ENCODE measurements at regions not wholly inside any gene's neighbourhood (a gene's known extent, or its start where the extent isn't known, plus 50 kb on each side); places are given as distances from the start of the nearest gene placed in this dataset.
"Not testable (repeated sequence)": the region's sequence is repeated elsewhere in the genome, so short reads cannot be mapped to it uniquely, and the experiment has no call there.

GRCh38 chr12:46896680-46897079, 70.9 kb upstream of the SLC38A4 start:
- H3K36me3 ChIP-seq (ENCODE audit: insufficient read depth, low read length): no peaks in the 10 kb centered on the region
- TF ChIP-seq EZH2 (IDR thresholded peaks at IDR 0.05) (no peak), FOXP2 (optimal IDR thresholded peaks at IDR 0.05; ENCODE audit: control extremely low read depth, extremely low read length, insufficient read depth) (no peak), POLR2AphosphoS5 (IDR thresholded peaks at IDR 0.05; ENCODE audit: borderline replicate concordance, low read depth, low read length) (no peak)
- DNase-seq (ENCODE audit: low read depth, low spot score): no peak
- no peak overlapping the region for H3K27ac ChIP-seq
- no peak overlapping the region for H3K4me3 ChIP-seq
- no peak overlapping the region for H3K9ac ChIP-seq (ENCODE audit: insufficient read length)
- no peaks in the 10 kb centered on the region for H3K9me3 ChIP-seq (ENCODE audit: low read depth, low read length)

DNA sequence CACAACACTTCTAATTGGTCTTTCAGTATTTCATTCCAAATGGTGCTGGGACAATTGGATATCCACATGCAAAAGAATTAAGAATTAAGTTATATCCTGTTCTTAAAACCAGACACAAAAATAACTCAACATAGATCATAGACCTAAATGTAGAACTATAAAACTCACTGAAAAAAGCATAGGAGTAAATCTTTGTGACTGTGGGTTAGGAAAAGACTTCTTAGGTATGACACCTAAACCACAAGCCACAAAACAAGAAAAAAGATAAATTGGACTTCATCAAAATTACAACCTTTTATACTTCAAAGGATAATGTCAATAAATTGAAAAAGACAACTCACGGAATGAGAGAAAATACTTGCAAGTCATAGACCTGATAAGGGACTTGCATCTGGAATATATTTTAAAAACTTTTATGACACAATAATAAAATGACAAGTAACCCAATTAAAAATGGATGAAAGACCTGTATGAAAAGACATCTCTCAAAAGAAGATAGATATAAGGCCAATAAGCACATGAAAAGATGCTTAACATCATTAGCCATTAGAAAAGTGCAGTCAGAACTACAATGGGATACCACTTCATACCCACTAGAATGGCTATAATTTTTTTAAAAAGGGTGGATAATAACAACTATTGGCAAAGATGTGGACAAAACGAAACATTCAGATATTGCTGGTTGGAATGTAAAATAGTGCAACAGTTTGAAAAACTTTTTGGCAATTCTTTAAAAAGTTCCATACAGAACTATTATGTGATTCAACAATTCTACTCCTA, 72.5 kb upstream of the SLC38A4 start:
- TF ChIP-seq FOXP2 (optimal IDR thresholded peaks at IDR 0.05; ENCODE audit: control extremely low read depth, extremely low read length, insufficient read depth) (no peak), EZH2 (IDR thresholded peaks at IDR 0.05) (no peak), POLR2AphosphoS5 (IDR thresholded peaks at IDR 0.05; ENCODE audit: borderline replicate concordance, low read depth, low read length) (no peak)

DNA sequence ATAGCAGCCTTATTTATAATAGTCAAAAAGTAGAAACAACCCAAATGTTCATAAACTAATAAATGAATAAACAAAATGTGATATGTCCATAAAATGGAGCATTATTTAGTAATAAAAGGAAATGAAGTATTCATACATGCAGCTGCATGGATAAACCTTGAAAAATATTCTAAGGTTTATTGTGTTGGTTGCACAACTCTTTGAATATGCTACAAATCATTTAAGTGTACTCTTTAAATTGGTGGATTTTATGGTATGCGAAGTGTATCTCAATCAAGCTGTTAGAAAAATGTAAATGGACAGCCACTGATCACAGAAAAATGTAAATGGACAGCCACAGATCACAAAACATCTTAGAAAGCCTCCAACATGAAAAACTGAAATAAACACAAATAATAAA, 73.2 kb upstream of the SLC38A4 start:
- H3K9me3 ChIP-seq (ENCODE audit: low read depth, low read length): no peaks in the 10 kb centered on the region
- no peak overlapping the region for H3K27ac ChIP-seq
- no peak for DNase-seq (ENCODE audit: low read depth, low spot score)
- H3K4me3 ChIP-seq: no peak overlapping the region
- H3K36me3 ChIP-seq (ENCODE audit: insufficient read depth, low read length): no peaks in the 10 kb centered on the region
- TF ChIP-seq EZH2 (IDR thresholded peaks at IDR 0.05) (no peak), POLR2AphosphoS5 (IDR thresholded peaks at IDR 0.05; ENCODE audit: borderline replicate concordance, low read depth, low read length) (no peak), FOXP2 (optimal IDR thresholded peaks at IDR 0.05; ENCODE audit: control extremely low read depth, extremely low read length, insufficient read depth) (no peak)
- no peak overlapping the region for H3K9ac ChIP-seq (ENCODE audit: insufficient read length)

More for the DNA sequence above, 72.5 kb upstream of the SLC38A4 start:
- H3K4me3 ChIP-seq: no peak overlapping the region
- DNase-seq (ENCODE audit: low read depth, low spot score): no peak
- H3K27ac ChIP-seq: no peak overlapping the region
- H3K9ac ChIP-seq (ENCODE audit: insufficient read length): no peak overlapping the region
- no peaks in the 10 kb centered on the region for H3K9me3 ChIP-seq (ENCODE audit: low read depth, low read length)
- no peaks in the 10 kb centered on the region for H3K36me3 ChIP-seq (ENCODE audit: insufficient read depth, low read length)

- no peaks in the 10 kb centered on the region for H3K9me3 ChIP-seq (ENCODE audit: low read depth, low read length)
- DNase-seq (ENCODE audit: low read depth, low spot score): no peak
- no peak overlapping the region for H3K9ac ChIP-seq (ENCODE audit: insufficient read length)
- no peaks in the 10 kb centered on the region for H3K36me3 ChIP-seq (ENCODE audit: insufficient read depth, low read length)
- H3K27ac ChIP-seq: no peak overlapping the region
- H3K4me3 ChIP-seq: no peak overlapping the region
- TF ChIP-seq POLR2AphosphoS5 (IDR thresholded peaks at IDR 0.05; ENCODE audit: borderline replicate concordance, low read depth, low read length) (no peak), EZH2 (IDR thresholded peaks at IDR 0.05) (no peak), FOXP2 (optimal IDR thresholded peaks at IDR 0.05; ENCODE audit: control extremely low read depth, extremely low read length, insufficient read depth) (no peak)
These were observed 75.1 kb upstream of the SLC38A4 start for GRCh38 chr12:46900734-46901463.

DNA sequence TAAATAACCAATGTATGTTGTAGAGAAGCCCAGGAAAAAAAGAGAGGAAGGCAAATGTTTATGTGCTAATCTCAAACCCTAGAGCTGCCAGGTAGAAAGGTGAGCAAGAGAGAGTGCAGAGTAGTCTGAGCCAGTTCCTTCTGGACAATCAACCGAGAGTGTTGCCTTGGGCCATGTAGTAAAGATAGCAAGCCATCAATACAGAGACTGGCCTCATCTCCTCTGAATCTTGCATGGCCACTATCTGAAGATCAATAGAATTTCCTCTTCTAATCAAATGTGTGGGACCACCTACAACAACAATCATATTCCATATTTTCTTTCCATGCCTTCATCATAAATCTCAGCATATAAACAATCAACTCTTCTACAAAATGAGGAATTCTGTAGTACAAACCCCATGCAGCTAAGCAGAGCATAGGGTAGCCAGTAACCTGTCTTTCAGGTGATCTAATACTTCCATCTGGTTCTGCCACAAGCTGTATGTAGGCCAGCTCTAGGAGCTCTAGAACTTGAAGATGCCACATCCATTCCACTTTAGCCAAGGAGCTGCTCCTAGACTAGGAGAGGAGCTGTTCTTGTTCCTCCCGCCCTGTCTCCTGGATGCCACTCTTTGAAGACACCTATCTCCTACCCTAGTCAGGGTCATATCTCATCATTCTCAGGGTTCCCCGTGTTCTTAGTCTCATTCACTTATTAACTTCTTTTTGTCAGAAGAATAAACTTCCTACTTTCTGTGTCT, 75.8 kb upstream of the SLC38A4 start:
- Histone ChIP-seq H3K9ac (ENCODE audit: insufficient read length) (no peak overlapping the region), H3K27ac (no peak overlapping the region), H3K36me3 (ENCODE audit: insufficient read depth, low read length) (no peaks in the 10 kb centered on the region), H3K9me3 (ENCODE audit: low read depth, low read length) (no peaks in the 10 kb centered on the region), H3K4me3 (no peak overlapping the region)
- no peak for DNase-seq (ENCODE audit: low read depth, low spot score)
- TF ChIP-seq POLR2AphosphoS5 (IDR thresholded peaks at IDR 0.05; ENCODE audit: borderline replicate concordance, low read depth, low read length) (no peak), FOXP2 (optimal IDR thresholded peaks at IDR 0.05; ENCODE audit: control extremely low read depth, extremely low read length, insufficient read depth) (no peak), EZH2 (IDR thresholded peaks at IDR 0.05) (no peak)

GRCh38 chr12:46903058-46903457, 77.3 kb upstream of the SLC38A4 start:
- no peak overlapping the region for H3K4me3 ChIP-seq
- TF ChIP-seq POLR2AphosphoS5 (IDR thresholded peaks at IDR 0.05; ENCODE audit: borderline replicate concordance, low read depth, low read length) (no peak), EZH2 (IDR thresholded peaks at IDR 0.05) (no peak), FOXP2 (optimal IDR thresholded peaks at IDR 0.05; ENCODE audit: control extremely low read depth, extremely low read length, insufficient read depth) (no peak)
- H3K9me3 ChIP-seq (ENCODE audit: low read depth, low read length): no peaks in the 10 kb centered on the region
- no peak overlapping the region for H3K9ac ChIP-seq (ENCODE audit: insufficient read length)
- no peaks in the 10 kb centered on the region for H3K36me3 ChIP-seq (ENCODE audit: insufficient read depth, low read length)
- H3K27ac ChIP-seq: no peak overlapping the region
- DNase-seq (ENCODE audit: low read depth, low spot score): no peak

DNA sequence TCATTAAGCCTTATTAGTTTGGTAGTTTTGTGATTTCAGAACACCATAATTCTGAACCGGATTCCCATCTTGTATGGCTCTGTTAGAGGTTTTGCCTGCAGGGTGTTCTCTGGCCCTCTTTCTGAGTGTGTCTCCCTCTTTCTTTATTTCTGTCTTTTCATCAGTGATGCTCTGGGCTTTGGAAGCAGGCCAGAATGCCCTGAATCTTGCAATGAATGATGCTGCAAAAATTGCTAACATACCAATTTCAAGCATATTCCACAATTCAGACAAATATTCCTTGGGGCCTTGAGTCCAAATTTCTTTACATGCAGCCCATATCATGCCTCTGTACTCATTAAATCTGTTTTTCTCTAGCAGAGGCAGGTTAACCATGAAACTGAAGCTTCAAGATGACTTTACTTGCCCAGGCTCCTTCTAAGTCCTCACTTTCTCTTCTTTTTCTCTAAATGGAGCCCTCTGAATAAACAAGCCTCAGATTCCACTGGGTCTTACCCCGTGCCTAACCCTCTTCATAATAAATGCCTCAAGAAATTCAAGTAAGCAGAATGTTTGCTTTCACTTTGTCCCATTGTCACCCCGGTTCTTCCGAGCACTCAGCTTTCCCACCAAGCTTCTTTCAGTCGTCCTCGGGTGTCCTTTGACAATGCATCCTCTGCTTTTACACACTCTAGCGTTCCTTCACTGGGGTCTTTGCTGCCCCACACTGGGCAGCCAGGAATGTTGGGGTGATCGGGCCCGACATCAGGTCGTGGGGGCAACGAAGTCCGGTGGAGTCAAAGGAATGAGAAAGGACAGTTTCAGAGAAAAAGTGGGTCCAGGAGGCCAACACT, 78.8 kb upstream of the SLC38A4 start:
- TF ChIP-seq FOXP2 (optimal IDR thresholded peaks at IDR 0.05; ENCODE audit: control extremely low read depth, extremely low read length, insufficient read depth) (no peak), POLR2AphosphoS5 (IDR thresholded peaks at IDR 0.05; ENCODE audit: borderline replicate concordance, low read depth, low read length) (no peak), EZH2 (IDR thresholded peaks at IDR 0.05) (no peak)
- peak overlapping the region; percentile 94 for H3K27ac ChIP-seq

GRCh38 chr12:46905239-46905627, 79.4 kb upstream of the SLC38A4 start:
- Histone ChIP-seq H3K4me3 (peak overlapping the region; percentile 42), H3K9ac (ENCODE audit: insufficient read length) (peak overlapping the region; percentile 32)

More for the DNA sequence above, 78.8 kb upstream of the SLC38A4 start:
- Histone ChIP-seq H3K9ac (ENCODE audit: insufficient read length) (peak overlapping the region; percentile 32), H3K9me3 (ENCODE audit: low read depth, low read length) (no peaks in the 10 kb centered on the region), H3K4me3 (peak overlapping the region; percentile 42), H3K36me3 (ENCODE audit: insufficient read depth, low read length) (no peaks in the 10 kb centered on the region)
- DNase-seq (ENCODE audit: low read depth, low spot score): peak; percentile 75

More at GRCh38 chr12:46905239-46905627, 79.4 kb upstream of the SLC38A4 start:
- H3K9me3 ChIP-seq (ENCODE audit: low read depth, low read length); H3K36me3 ChIP-seq (ENCODE audit: insufficient read depth, low read length); DNase-seq (ENCODE audit: low read depth, low spot score): not testable (repeated sequence)
- H3K27ac ChIP-seq: peak overlapping the region; percentile 94

Measured in SK-N-MC (cell line).